Ectodermal cell (in vitro differentiated cells): ENCODE measurements at regions not wholly inside any gene's neighbourhood (a gene's known extent, or its start where the extent isn't known, plus 50 kb on each side); places are given as distances from the start of the nearest gene placed in this dataset.

ENCODE experiments used
- H3K27ac ChIP-seq: 2 replicates; pipeline ENCODE4 v1.7.0; 2013; ENCODE audit warnings: mild to moderate bottlenecking, low read depth, low read length; ENCODE audit not compliant: insufficient read depth, poor library complexity, severe bottlenecking
- H3K27me3 ChIP-seq: 2 replicates; pipeline ENCODE4 v1.7.0; 2013; ENCODE audit warnings: mild to moderate bottlenecking, low read length; ENCODE audit not compliant: insufficient read depth, control insufficient read depth, poor library complexity, severe bottlenecking
- H3K36me3 ChIP-seq: one replicate; pipeline ENCODE4 v1.7.0; 2013; ENCODE audit warnings: low read length; ENCODE audit not compliant: control insufficient read depth, insufficient read depth
- H3K4me1 ChIP-seq: one replicate; pipeline ENCODE4 v1.7.0; 2013; ENCODE audit warnings: low read length; ENCODE audit not compliant: control insufficient read depth, insufficient read depth
- H3K4me3 ChIP-seq: 2 replicates; pipeline ENCODE4 v1.7.0; 2013; ENCODE audit warnings: low read depth, low read length, control low read depth; ENCODE audit not compliant: insufficient read depth
- H3K9me3 ChIP-seq: 2 replicates; pipeline ENCODE4 v1.7.0; 2013; ENCODE audit warnings: mild to moderate bottlenecking, low read length, moderate library complexity; ENCODE audit not compliant: control insufficient read depth
- WGBS, 2 experiments: methylation state at CpG; one replicate each; pipeline ENCODE4 v1.1.7; 2013; ENCODE audit warnings: missing lambda C conversion rate in 2 of 2; 5-methylcytosine and 5-hydroxymethylcytosine counted together

DNA sequence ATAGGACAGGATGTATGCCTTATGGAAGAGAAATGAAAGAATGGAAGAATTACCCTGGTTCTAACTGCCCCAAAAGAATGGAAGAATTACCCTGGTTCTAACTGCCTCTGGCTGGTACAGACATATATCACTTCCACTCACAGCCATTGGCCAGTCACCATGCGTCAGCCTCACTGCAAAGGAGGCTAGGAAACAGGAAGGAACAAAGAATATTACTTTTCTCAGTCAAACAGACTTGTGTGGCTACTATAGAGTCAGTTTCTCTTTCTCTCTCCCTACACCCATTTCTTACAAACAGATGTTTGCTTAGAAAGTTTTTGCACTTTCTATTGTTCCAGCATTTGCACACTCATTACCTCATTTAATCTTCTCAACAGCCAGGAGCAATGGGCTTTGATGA, 1111.1 kb upstream of the KLHL29 start:
- H3K4me1 ChIP-seq, result no peaks in the 10 kb centered on the region
- no peak overlapping the region for H3K27ac ChIP-seq
- H3K4me3 ChIP-seq, result no peak overlapping the region
- H3K27me3 ChIP-seq, result no peaks in the 10 kb centered on the region
- 89 to 100% methylated on average over 1 of the region's 1 CpG for WGBS, 2 experiments
- H3K36me3 ChIP-seq, result no peaks in the 10 kb centered on the region
- no peaks in the 10 kb centered on the region for H3K9me3 ChIP-seq

DNA sequence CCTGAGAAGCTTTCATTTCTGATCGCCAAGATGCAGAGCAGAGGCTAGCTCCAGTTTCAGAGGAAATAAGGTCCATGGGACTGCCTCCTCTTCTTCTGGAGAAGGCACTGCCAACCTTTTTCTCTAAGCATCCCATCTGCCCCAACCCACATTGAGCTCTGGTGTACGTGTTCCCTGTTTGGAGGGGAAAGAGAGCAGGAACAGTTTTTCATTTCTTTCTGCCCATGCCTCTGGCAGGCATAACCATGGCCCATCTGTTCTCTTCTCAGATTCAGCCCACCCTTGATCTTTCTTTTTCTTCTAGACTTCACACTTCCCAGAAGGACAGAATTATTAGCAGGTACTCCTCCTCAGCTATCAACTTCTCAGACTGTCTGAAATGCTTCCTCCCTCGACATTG, 1110.3 kb upstream of the KLHL29 start:
- Histone ChIP-seq H3K4me3 (no peak overlapping the region), H3K27me3 (no peaks in the 10 kb centered on the region), H3K27ac (no peak overlapping the region), H3K36me3 (no peaks in the 10 kb centered on the region), H3K4me1 (no peaks in the 10 kb centered on the region), H3K9me3 (no peaks in the 10 kb centered on the region)
- WGBS, 2 experiments, result 88 to 90% methylated on average over 3 of the region's 3 CpGs

DNA sequence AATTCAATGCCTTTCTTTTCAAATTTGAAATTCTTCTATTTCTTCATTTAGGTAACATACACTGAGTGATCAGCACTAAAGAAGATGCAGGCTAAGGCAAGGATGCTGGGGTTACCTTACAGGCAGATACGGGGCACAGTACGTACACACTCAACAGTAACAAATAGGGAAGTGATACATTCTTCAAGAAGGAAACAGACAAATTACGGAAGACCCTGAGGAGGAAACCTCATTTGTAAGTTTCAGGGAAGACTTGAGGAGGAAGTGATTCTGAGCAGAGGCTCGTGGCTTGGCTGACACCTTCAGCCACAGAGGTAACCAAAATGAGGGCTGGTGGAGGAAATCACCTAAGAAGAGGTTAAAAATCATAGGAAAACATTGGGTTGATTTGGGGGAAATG, 1108.3 kb upstream of the KLHL29 start:
- Histone ChIP-seq H3K4me3 (no peak overlapping the region), H3K4me1 (no peaks in the 10 kb centered on the region), H3K27ac (no peak overlapping the region), H3K27me3 (no peaks in the 10 kb centered on the region), H3K36me3 (no peaks in the 10 kb centered on the region), H3K9me3 (no peaks in the 10 kb centered on the region)
- 93 to 97% methylated on average over 4 of the region's 4 CpGs for WGBS, 2 experiments

DNA sequence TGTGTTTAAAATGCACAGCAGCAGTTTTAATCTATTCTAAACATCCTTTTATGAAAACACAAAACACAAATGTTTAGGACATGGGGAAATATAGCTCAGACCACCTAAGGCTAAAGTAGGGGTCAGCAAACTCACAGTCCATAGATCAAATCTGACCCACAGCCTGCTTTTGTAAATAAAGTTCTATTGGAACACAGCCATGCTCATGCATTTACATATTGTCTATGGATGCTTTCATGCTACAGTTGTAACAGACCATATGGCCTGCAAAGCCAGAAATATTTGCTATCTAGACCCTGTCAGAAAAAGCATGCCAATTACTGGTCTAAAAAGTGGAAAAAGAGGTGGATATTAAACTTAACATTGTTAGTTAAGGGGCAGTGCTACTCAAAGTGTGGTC, 1105.4 kb upstream of the KLHL29 start:
- H3K9me3 ChIP-seq, result no peaks in the 10 kb centered on the region
- no peak overlapping the region for H3K4me3 ChIP-seq
- no peaks in the 10 kb centered on the region for H3K4me1 ChIP-seq
- H3K27me3 ChIP-seq, result no peaks in the 10 kb centered on the region
- no peaks in the 10 kb centered on the region for H3K36me3 ChIP-seq
- H3K27ac ChIP-seq, result no peak overlapping the region

DNA sequence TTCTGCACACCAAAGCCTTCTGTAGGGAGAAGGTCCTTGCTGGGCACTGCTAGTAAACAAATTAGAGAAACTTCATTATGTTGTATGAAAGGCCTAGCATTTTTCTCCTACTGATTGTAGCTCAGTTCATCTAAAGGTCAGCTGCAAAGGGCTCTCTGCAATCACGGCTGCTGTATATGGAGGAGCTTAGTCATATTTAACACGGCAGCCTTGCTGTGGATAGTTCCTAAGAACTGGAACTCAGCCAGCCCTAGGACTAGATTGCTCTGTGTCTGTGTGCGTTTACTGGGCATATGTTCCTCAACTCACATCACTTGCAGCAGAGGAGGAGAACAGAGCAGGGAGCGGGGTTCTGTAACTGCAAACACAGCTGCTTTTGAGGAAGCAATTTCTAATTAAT, 1103.9 kb upstream of the KLHL29 start:
- Histone ChIP-seq H3K4me1 (no peaks in the 10 kb centered on the region), H3K27ac (no peak overlapping the region), H3K4me3 (no peak overlapping the region), H3K9me3 (no peaks in the 10 kb centered on the region), H3K27me3 (no peaks in the 10 kb centered on the region), H3K36me3 (no peaks in the 10 kb centered on the region)
- 95 to 96% methylated on average over 3 to 4 of the region's 4 CpGs for WGBS, 2 experiments

DNA sequence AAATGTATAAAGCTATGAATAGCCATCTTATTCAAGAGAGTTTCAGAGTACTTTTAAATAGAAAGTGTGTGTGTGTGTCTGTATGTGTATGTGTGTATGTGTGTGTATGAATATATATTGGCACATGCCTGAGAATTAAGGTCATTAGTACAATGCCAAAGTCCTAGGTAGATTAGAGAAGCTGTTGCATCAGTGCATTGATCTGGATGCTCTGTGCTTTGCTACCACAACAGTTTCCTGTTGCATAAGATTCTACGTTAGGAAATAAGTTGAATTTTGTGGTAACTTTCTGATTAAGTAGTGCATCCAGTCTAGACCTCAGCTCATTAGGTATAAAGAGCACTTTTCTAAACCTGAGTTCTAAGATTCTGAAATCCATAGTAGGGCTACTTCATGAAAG, 1102.8 kb upstream of the KLHL29 start:
- H3K27ac ChIP-seq, result no peak overlapping the region
- 89 to 94% methylated on average over 1 of the region's 1 CpG for WGBS, 2 experiments
- no peaks in the 10 kb centered on the region for H3K9me3 ChIP-seq
- H3K27me3 ChIP-seq, result no peaks in the 10 kb centered on the region
- H3K36me3 ChIP-seq, result no peaks in the 10 kb centered on the region
- H3K4me1 ChIP-seq, result no peaks in the 10 kb centered on the region
- H3K4me3 ChIP-seq, result no peak overlapping the region

DNA sequence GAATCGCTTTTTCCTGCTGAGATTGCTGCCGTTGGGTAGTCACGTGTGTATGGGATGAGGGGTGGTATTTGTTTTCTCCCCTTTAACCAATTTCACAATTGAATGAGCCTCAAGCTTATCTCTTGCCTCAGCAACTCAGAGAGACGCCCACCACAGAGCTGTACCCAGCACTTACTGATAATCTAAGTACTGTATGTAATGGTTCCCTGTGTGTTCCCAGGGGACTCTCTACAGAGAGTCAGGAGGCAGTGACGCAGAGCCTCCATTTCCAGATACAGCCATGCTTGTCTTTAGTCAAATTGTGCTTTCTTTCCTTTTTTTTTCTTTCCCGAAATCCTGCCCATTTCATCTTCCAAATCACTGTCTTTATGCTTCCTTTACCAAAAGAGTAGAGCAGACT, 1102.1 kb upstream of the KLHL29 start:
- H3K9me3 ChIP-seq, result no peaks in the 10 kb centered on the region
- H3K4me3 ChIP-seq, result no peak overlapping the region
- no peaks in the 10 kb centered on the region for H3K27me3 ChIP-seq
- WGBS, 2 experiments, result 89 to 93% methylated on average over 4 to 6 of the region's 6 CpGs
- no peaks in the 10 kb centered on the region for H3K36me3 ChIP-seq
- no peak overlapping the region for H3K27ac ChIP-seq
- H3K4me1 ChIP-seq, result no peaks in the 10 kb centered on the region

DNA sequence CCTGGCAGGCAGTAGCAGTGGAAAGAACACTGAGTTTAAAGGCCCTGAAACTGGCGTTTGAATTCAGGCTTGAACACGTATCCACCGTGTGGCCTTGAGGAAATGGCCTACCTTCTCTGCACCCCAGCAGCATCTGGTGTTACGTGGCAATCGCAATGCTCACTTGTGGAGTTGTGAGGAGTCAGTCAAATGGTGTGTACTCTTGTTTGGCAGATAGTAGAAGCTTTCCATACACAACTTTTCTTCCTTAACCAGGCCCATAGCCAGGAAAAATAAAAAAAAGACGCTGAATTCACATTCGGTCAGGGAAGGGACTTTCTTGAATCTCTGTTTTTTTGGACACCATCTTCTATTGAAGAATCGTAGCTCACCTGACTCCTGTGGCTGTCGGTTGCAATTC, 1101.5 kb upstream of the KLHL29 start:
- H3K27ac ChIP-seq, result no peak overlapping the region
- no peaks in the 10 kb centered on the region for H3K4me1 ChIP-seq
- H3K4me3 ChIP-seq, result no peak overlapping the region
- no peaks in the 10 kb centered on the region for H3K36me3 ChIP-seq
- no peaks in the 10 kb centered on the region for H3K27me3 ChIP-seq
- WGBS, 2 experiments, result 92 to 95% methylated on average over 8 to 9 of the region's 9 CpGs
- no peaks in the 10 kb centered on the region for H3K9me3 ChIP-seq

DNA sequence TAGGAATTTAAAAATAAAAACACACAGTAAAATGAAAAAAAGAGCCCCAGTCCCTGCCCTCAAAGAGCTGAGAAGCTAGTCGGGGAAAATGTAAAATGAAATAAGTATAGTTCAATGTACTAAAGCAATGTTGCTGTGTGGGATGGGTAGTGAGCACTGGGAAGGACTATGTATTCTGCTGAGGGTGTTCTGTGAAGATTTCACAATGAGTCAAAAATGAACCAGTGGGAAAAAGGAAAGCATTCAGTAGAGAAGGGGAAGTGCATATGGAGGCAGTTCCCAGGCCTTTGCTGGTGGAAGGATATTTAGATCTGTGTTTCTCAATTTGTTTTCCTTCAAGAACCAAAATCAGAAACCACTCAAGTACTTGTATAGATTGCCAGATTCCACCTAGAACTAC, 1094.7 kb upstream of the KLHL29 start:
- Histone ChIP-seq H3K4me1 (no peaks in the 10 kb centered on the region), H3K36me3 (no peaks in the 10 kb centered on the region), H3K27ac (no peak overlapping the region), H3K4me3 (no peak overlapping the region), H3K27me3 (no peaks in the 10 kb centered on the region), H3K9me3 (no peaks in the 10 kb centered on the region)
- 94 to 95% methylated on average over 1 of the region's 1 CpG for WGBS, 2 experiments

DNA sequence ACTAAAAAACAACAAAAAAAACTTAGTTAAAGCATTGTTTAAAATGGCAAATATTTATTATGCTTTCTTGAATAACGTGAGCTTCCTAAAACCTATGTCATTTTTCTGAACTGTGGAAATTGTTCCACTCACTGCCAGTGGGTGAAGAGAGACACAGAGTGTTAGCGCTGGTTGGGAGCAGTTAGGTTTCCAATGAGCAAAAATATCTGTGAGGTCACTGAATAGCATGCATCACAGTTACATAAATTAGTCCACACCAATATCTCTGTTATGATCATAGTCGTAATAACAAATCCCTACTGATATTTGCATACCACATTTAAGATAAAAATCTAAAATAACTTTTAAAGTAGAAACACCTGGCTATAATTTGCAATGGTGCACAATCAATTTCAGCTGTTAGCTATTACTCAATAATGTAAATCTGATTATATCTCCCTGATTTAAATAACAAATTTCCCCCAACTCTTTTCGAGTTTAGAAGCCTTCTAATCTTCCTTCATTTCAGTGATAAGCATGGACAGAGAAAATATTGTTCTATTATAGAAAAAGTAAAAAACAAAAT, 1094.0 kb upstream of the KLHL29 start:
- no peak overlapping the region for H3K4me3 ChIP-seq
- no peaks in the 10 kb centered on the region for H3K4me1 ChIP-seq
- no peaks in the 10 kb centered on the region for H3K9me3 ChIP-seq
- WGBS, 2 experiments, result 90 to 97% methylated on average over 3 of the region's 4 CpGs
- H3K27ac ChIP-seq, result no peak overlapping the region
- H3K27me3 ChIP-seq, result no peaks in the 10 kb centered on the region
- no peaks in the 10 kb centered on the region for H3K36me3 ChIP-seq

DNA sequence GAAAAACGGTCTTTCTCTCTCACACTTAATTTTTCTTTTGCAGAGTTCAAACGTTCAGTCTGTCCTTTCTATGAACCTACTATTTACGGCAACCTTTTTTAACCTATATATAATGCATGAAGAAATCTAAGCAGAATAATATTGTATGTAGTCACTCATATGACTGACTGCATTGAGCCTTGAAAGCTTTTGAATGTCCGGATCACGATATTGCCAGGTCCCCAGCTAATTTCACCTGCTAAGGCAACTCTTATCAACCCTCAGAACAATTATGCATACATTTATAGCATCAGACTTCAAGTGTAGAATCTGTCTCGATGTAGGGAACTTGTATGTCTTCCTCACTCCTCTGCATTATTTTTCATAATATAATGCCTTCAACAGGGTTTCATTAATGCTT, 1083.8 kb upstream of the KLHL29 start:
- H3K4me3 ChIP-seq, result no peak overlapping the region
- WGBS, 2 experiments, result 91 to 94% methylated on average over 4 to 5 of the region's 6 CpGs

More for the DNA sequence above, 1083.8 kb upstream of the KLHL29 start:
- Histone ChIP-seq H3K4me1 (no peaks in the 10 kb centered on the region), H3K9me3 (no peaks in the 10 kb centered on the region), H3K36me3 (no peaks in the 10 kb centered on the region), H3K27me3 (no peaks in the 10 kb centered on the region), H3K27ac (no peak overlapping the region)
